Spleen (tissue), 7 donors: ENCODE measurements at regions not wholly inside any gene's neighbourhood (a gene's known extent, or its start where the extent isn't known, plus 50 kb on each side); places are given as distances from the start of the nearest gene placed in this dataset.

Experiments
- POLR2A ChIP-seq, 3 donors: fragments of 450-650 bp; IDR thresholded peaks; one replicate each; pipeline ENCODE4 v1.5.1; 2017; ENCODE audit warnings: antibody characterized with exemption in 3 of 3, mild to moderate bottlenecking in 1 of 3
- TF ChIP-seq, protein P1 (sequence below), 11 experiments: fragments of 200-600 bp in 7 of 11; fragments of 450-650 bp in 4 of 11; sonication (generic) in 4 of 11; IDR thresholded peaks in 8 of 11; conservative IDR thresholded peaks in 3 of 11; 1 replicate in 7 of 11; 2 replicates in 4 of 11; pipeline versions ENCODE4 v1.4.0 to v1.8.0; 2016 to 2021; ENCODE audit warnings: antibody characterized with exemption in 11 of 11, inconsistent platforms in 4 of 11, mild to moderate bottlenecking in 1 of 11
- donor health status: DM: no; HTN: no; CAD: no; lungs with moderate emphysema.
- donor health status: DM: no; HTN: no; CAD: no.
- donor health status: DM: no; HTN: no; CAD: no.

DNA sequence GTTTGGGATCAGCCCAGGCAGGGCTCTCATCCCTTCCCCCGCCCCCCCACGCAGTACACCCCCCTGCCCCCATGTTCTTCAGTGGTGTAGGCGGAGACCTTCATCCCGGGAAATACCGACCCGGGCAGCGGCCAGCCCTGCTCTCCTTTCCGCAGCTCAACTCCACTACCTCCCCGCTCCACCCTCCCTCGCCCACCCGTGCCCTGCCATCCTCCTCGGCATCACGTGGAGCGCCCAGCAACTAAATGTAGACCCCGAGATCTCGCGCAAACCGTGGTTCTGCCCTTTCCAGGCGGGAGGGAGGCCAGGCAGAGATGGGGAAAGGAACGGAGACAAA, 1932.2 kb upstream of the DEFB115 start:
- TF ChIP-seq, protein P1, sequence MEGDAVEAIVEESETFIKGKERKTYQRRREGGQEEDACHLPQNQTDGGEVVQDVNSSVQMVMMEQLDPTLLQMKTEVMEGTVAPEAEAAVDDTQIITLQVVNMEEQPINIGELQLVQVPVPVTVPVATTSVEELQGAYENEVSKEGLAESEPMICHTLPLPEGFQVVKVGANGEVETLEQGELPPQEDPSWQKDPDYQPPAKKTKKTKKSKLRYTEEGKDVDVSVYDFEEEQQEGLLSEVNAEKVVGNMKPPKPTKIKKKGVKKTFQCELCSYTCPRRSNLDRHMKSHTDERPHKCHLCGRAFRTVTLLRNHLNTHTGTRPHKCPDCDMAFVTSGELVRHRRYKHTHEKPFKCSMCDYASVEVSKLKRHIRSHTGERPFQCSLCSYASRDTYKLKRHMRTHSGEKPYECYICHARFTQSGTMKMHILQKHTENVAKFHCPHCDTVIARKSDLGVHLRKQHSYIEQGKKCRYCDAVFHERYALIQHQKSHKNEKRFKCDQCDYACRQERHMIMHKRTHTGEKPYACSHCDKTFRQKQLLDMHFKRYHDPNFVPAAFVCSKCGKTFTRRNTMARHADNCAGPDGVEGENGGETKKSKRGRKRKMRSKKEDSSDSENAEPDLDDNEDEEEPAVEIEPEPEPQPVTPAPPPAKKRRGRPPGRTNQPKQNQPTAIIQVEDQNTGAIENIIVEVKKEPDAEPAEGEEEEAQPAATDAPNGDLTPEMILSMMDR (IDR thresholded peaks at IDR 0.05 in 8 of 11, conservative IDR thresholded peaks at IDR 0.05 in 3 of 11), result no peak
- no peak for TF ChIP-seq POLR2A (IDR thresholded peaks at IDR 0.05)
